GM19099 (cell line): ENCODE measurements at regions not wholly inside any gene's neighbourhood (a gene's known extent, or its start where the extent isn't known, plus 50 kb on each side); places are given as distances from the start of the nearest gene placed in this dataset.

Experiments
- POLR2A ChIP-seq: IDR thresholded peaks from 3 replicates; pipeline ENCODE4 v1.6.1; 2011; ENCODE audit warnings: low read depth; ENCODE audit not compliant: insufficient read length; ENCODE audit errors: extremely low read depth

DNA sequence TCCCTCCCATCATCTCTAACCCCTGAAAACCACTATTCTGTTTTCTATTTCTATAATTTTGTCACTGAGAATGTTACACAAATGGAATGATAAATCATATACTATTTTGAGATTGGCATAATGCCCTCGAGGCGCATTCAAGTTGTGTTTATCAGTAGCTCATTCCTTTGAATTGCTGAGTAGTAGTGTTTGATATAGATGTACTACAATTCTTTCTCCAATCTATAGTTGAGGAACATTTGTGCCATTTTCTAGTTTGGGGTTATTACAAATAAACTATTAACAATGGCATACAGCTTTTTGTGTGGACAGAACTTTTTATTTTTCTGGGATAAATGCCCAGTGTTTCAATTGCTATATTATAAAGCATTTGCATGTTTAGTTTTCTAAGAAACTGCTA, 86.0 kb downstream of the CCR1 start:
- TF ChIP-seq POLR2A: no peak

DNA sequence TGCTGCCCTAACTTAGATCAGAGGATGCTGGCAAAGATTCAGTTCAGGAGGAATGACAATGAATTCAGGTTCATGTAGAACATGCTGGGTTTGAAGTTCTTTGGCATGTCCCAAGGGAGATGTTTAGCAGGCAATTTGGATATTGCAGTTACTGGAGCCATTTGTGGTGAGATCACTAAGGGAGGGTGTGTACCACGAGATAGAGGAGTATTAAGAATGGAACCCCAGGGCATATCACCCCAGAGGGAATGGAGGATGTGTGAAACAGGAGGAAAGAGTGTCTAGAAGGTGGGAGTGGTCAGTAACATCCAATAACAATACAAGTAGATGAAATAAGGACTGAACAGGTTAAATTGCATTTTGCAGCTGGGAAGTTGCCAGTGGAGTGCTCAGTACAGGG, 87.1 kb downstream of the CCR1 start:
- TF ChIP-seq POLR2A: no peak

GRCh38 chr3:46119709-46120498, 88.2 kb downstream of the CCR1 start:
- no peak for TF ChIP-seq POLR2A

GRCh38 chr3:46119253-46119652, 88.9 kb downstream of the CCR1 start:
- no peak for TF ChIP-seq POLR2A

- no peak for TF ChIP-seq POLR2A
Observed at GRCh38 chr3:46116996-46117395, 89.7 kb upstream of the XCR1 start.

DNA sequence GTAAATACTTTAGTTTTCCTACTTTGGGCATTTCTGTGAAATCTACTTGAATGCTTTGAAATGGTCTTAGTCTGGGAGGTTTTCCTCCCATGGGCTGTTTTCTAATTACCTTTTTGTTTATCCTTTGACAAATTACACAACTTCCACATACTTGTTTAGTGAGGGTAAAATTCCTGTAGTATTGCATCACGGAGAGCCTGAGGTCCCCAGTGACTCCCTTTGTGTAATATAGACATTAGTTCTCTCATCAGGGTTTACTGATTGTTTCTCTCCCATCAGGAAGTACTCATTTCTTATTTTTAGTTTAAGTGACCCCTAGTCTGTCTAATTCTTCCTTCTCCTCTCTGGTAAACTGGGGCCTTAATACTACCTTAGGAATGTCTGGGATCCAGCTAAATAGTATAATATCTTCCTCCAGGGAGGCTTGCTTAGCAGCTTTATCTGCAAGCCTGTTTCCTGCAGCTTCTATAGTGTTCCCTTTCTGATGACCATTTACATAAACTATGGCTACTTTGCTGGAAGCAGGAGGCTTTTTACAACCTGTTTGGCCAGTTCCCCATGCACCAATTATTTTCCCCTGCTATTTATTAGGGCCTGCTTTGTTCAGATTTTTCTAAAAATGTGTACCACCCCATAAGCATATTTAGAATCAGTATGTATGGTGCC, 87.2 kb upstream of the XCR1 start:
- TF ChIP-seq POLR2A: no peak

- TF ChIP-seq POLR2A: no peak
Observed at GRCh38 chr3:46113608-46114007, 86.3 kb upstream of the XCR1 start.

DNA sequence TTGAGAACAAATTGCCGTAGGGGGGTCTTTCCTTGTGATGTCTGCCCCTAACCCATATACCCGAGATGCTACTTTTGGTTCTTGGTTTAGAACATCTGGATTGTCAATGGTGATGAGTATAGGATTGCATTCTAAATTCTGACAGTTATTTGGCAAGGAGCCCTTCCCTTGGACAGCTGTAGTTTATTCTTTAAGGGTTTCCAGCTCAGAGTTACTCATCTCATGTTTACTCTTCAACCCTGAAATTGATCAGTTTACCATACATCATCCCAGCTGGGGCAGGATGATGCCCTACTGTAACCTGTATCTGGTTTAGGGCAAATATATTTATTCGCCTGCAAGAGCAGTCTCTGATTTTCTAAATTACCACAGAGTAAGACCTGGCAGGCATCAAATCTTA, 85.7 kb upstream of the XCR1 start:
- no peak for TF ChIP-seq POLR2A

DNA sequence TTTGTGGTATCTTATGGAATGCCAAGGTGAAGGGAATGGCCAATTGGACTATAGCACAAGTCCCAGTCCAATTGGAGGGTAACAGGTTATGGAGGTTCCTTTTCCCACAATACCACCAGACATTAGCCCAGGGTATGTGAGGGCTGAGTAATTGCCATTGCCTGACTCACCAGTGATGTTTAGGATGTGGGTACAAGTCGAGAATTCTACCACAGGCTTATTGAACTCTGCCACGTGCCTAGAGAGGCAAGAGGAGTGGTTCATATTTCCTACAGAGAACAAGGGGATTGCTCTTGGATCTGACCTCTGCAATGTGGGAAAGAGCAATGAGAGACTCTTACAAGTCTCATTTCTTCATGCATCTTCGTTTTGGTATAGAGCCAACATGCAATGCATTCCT, 85.0 kb upstream of the XCR1 start:
- no peak for TF ChIP-seq POLR2A

DNA sequence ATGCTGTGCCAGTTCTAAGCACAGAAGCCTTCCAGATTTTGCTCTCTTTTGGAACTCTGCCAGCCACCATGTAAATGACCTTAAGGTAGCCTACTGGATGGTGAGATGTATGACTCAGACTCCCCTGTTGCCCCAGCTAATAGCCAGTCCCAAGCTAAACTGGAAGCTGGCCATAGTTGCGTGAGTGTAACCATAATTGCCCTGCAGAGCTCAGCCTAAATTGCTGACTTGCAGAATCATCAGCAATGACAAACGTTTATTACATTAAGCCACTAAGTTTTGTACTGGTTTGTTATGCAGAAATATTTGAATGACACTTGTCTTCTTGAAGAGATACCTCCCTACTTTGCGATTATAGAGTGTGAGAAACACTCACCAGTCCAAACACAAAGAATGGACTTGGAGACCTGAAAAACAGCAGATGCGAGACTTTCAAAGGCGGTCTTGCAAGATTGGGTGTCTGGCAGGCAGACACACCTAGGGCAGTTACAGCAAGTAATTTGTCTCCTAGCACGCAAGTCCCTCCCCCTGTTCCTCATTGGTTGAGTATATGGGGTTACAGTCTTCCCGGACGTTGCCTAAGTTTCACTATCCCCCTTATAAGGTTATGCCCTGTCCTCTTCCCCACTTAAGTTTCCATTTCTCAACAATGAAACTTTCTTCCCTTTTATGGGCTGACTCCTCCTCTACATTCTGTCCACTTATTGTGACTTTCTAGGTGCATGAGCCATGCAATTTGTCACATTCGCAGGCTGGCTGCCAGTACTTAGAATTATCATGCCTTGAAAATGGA, 83.6 kb upstream of the XCR1 start:
- TF ChIP-seq POLR2A: peak; percentile 51

DNA sequence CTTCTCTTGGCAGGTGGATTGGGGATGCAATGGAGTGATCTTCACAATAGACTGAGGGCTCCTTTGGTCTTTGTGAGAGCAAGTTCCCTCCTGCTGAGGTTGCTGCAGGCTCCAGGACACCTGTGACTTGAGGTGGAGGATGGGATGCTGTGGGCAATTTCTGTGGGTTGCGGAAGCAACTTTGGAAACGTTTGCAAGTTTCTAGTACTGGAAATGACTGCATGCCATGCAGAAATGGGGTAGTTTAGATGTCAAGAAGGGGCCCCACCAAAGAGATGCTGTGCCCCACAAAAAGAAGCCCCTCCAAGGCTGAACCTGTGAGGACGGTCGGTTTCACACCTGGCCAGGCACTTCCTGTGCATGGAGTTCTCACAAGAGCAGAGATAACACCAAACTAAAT, 80.4 kb upstream of the XCR1 start:
- TF ChIP-seq POLR2A: no peak

DNA sequence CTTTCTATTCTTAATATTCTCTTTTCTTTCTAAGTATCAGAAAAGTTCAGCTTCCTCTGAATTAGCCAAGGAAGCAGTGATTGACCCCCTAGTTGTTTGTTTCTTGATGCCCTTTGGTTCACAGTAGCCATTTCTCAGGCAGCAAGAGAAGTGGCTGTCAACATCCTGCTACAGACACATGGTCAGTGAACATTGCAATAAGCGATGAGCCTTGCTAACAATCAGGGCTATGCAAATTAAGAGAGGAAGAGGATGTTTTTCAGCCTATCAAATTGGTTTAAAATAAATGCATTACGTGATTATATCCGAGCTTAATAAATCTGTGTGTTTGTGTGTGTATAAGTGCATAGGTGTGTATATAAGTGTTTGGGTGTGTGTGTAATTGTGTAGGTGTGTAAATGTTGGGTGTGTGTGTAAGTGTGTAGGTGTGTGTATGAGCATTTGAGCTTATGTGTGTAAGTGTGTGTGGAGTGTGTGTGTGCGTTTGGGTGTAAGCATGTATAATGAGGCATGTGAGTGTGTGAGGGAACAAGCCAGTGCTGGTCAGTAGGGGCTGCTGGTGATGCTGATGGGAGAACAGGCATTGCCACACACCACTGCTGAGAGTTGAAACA, 78.1 kb upstream of the XCR1 start:
- TF ChIP-seq POLR2A: no peak

DNA sequence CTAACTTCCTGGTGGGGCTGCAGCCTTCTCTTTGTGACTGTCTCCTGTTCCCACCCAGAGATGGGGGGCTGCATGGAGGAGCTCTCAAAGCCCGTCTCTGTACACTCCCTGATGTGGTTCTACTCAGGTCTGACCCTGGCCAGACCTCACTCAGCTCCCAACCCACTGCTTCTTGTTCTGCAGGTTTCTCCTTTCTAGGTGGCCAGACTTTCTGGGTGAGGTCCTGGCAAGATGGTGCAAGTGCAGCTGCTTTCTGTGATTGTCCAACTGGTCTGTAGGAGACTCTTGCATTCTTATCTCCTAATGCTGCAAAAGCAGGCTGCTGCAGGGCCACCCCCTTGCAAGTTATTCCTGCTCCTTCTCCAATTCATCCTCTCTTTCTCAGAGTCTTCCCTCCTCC, 77.4 kb upstream of the XCR1 start:
- TF ChIP-seq POLR2A: no peak

DNA sequence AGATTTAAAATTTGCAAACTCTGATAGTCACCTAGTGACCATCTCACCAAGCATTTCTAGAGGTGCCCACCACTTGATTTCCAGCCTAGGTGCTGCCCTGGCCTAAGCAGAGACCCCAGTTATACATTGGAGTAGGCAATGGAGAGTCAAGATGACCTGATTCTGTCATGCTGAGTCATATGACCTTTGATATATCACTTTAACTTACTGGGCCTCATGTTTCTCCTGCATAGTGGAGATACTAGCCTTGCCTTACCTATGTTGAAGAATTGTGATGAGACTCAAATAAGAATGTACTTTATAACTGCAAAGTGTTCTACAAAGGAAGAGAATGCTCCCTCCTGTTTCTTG, 75.5 kb upstream of the XCR1 start:
- no peak for TF ChIP-seq POLR2A

DNA sequence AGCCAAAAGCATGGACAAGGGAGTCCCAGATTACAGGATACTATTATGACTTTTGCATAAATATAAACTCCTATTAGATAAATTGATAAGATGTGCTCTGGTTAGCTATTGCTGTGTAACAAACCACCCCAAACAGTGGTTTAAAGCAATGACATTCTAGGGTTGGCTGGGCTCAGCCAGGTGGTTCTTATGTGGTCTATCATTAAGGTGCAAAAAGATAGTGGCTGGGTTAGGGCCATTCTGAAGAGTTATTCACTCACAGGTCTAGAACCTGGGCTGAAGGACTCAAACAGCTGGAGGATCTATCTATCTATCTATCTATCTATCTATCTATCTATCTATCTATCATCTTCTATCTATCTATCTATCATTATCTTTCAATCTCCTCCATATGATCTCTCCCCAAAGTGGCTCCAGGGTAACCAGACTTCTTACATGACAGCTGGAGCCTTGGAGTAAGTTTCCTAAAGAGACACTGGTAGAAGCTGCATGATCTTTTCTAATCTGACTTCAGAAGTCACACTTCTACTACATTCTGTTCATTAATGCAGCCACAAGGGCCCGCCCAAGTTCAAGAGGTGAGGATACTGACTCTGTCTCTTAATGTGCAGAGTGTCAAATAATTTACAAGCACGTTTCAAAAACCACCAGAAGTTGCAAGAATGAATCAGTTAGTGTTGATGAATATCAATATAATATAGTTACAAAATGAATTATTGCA, 74.9 kb upstream of the XCR1 start:
- no peak for TF ChIP-seq POLR2A
